WTC11 (cell line): ENCODE measurements at regions not wholly inside any gene's neighbourhood (a gene's known extent, or its start where the extent isn't known, plus 50 kb on each side); places are given as distances from the start of the nearest gene placed in this dataset.

Experiments used
- ATAC-seq: fragments of 200-7000 bp; cut with Tn5 transposase; 2 replicates; pipeline ENCODE4 v1.10.0; 2021; ENCODE audit warnings: mild to moderate bottlenecking, moderate library complexity
- CTCF ChIA-PET: fragments of 300-600 bp; sonication (Branson Sonifier 250); formaldehyde crosslinking; loops from one replicate; lab custom pipeline; 2021; ENCODE audit warnings: antibody characterized with exemption; lab: Charles Lee
- POLR2A ChIA-PET: fragments of 350-600 bp; sonication (Branson Sonifier 250); formaldehyde crosslinking; loops from one replicate; lab custom pipeline; 2021; ENCODE audit warnings: antibody characterized with exemption; lab: Charles Lee
- DNase-seq: peaks from one replicate; pipeline ENCODE4 v3.0.0; 2021; ENCODE audit warnings: low spot score
- H3K27ac Mint-ChIP-seq: 2 replicates; pipeline ENCODE4 v1.8.0; 2021; ENCODE audit warnings: mixed read lengths
- H3K27me3 Mint-ChIP-seq: 2 replicates; pipeline ENCODE4 v1.8.0; 2021; ENCODE audit warnings: low read depth, mild to moderate bottlenecking, moderate library complexity, mixed read lengths
- H3K36me3 Mint-ChIP-seq: 2 replicates; pipeline ENCODE4 v1.8.0; 2021; ENCODE audit warnings: mixed read lengths
- H3K4me1 Mint-ChIP-seq: 2 replicates; pipeline ENCODE4 v1.8.0; 2022; ENCODE audit warnings: mixed read lengths
- H3K4me3 Mint-ChIP-seq: 2 replicates; pipeline ENCODE4 v1.8.0; 2021; ENCODE audit warnings: mild to moderate bottlenecking, moderate library complexity, mixed read lengths
- H3K9me3 Mint-ChIP-seq: 2 replicates; pipeline ENCODE4 v1.8.0; 2021; ENCODE audit warnings: mixed read lengths
- CREM ChIP-seq: sonication (generic); formaldehyde crosslinking; IDR thresholded peaks from 2 replicates; pipeline ENCODE4 v1.8.1; 2022; ENCODE audit warnings: mild to moderate bottlenecking, missing genetic modification reagents, moderate library complexity
- EMX1 ChIP-seq: fragments of 250-450 bp; sonication (Bioruptor Pico); IDR thresholded peaks from 2 replicates; pipeline ENCODE4 v1.8.0; 2021; ENCODE audit warnings: mild to moderate bottlenecking
- ESRRA ChIP-seq: sonication (generic); formaldehyde crosslinking; IDR thresholded peaks from 2 replicates; pipeline ENCODE4 v1.8.1; 2022; ENCODE audit warnings: mild to moderate bottlenecking, missing genetic modification reagents, borderline replicate concordance
- ETV6 ChIP-seq: sonication (generic); formaldehyde crosslinking; IDR thresholded peaks from 2 replicates; pipeline ENCODE4 v1.8.1; 2022; ENCODE audit warnings: mild to moderate bottlenecking, missing genetic modification reagents
- FOXP1 ChIP-seq: sonication (generic); formaldehyde crosslinking; IDR thresholded peaks from 2 replicates; pipeline ENCODE4 v1.8.0; 2022; ENCODE audit warnings: missing genetic modification reagents, mild to moderate bottlenecking, moderate library complexity, borderline replicate concordance
- GRHL2 ChIP-seq: fragments of 250-450 bp; sonication (Bioruptor Pico); IDR thresholded peaks from 2 replicates; pipeline ENCODE4 v1.8.0; 2022; ENCODE audit warnings: mild to moderate bottlenecking, moderate library complexity; ENCODE audit not compliant: insufficient replicate concordance, severe bottlenecking
- HMGA2 ChIP-seq: fragments of 250-450 bp; sonication (Bioruptor Pico); IDR thresholded peaks from 2 replicates; pipeline ENCODE4 v1.4.0; 2021; ENCODE audit warnings: mild to moderate bottlenecking, moderate library complexity
- JAZF1 ChIP-seq: fragments of 250-450 bp; sonication (Bioruptor Pico); IDR thresholded peaks from 2 replicates; pipeline ENCODE4 v1.9.0; 2021; ENCODE audit warnings: moderate library complexity, mild to moderate bottlenecking, inconsistent platforms
- JUN ChIP-seq: sonication (generic); formaldehyde crosslinking; IDR thresholded peaks from 2 replicates; pipeline ENCODE4 v1.8.0; 2023; ENCODE audit warnings: mild to moderate bottlenecking, missing genetic modification reagents
- KAT7 ChIP-seq: sonication (generic); formaldehyde crosslinking; IDR thresholded peaks from 2 replicates; pipeline ENCODE4 v1.8.1; 2023; ENCODE audit warnings: missing genetic modification reagents, mild to moderate bottlenecking, borderline replicate concordance
- MXD4 ChIP-seq: fragments of 250-450 bp; sonication (Bioruptor Pico); IDR thresholded peaks from 2 replicates; pipeline ENCODE4 v1.8.0; 2021; ENCODE audit warnings: mild to moderate bottlenecking, moderate library complexity, borderline replicate concordance
- NFE2L1 ChIP-seq: sonication (generic); formaldehyde crosslinking; IDR thresholded peaks from 2 replicates; pipeline ENCODE4 v1.8.1; 2023; ENCODE audit warnings: missing genetic modification reagents
- NR1H2 ChIP-seq: sonication (generic); formaldehyde crosslinking; IDR thresholded peaks from 2 replicates; pipeline ENCODE4 v1.9.0; 2021; ENCODE audit warnings: mild to moderate bottlenecking, moderate library complexity, missing genetic modification reagents
- PRRX2 ChIP-seq: fragments of 250-450 bp; sonication (Bioruptor Pico); IDR thresholded peaks from 2 replicates; pipeline ENCODE4 v1.8.0; 2021; ENCODE audit warnings: mild to moderate bottlenecking
- SOX15 ChIP-seq: fragments of 250-450 bp; sonication (Bioruptor Pico); IDR thresholded peaks from 2 replicates; pipeline ENCODE4 v1.9.0; 2021; ENCODE audit warnings: mild to moderate bottlenecking
- TEAD4 ChIP-seq: sonication (generic); formaldehyde crosslinking; IDR thresholded peaks from 2 replicates; pipeline ENCODE4 v1.8.0; 2022; ENCODE audit warnings: mild to moderate bottlenecking, missing genetic modification reagents
- TP53 ChIP-seq: sonication (generic); formaldehyde crosslinking; IDR thresholded peaks from 2 replicates; pipeline ENCODE4 v1.8.1; 2023; ENCODE audit warnings: mild to moderate bottlenecking, missing genetic modification reagents
- ZNF121 ChIP-seq: sonication (generic); formaldehyde crosslinking; IDR thresholded peaks from 2 replicates; pipeline ENCODE4 v1.8.0; 2023; ENCODE audit warnings: missing genetic modification reagents
- ZNF138 ChIP-seq: sonication (generic); formaldehyde crosslinking; conservative IDR thresholded peaks from 2 replicates; pipeline ENCODE4 v1.8.1; 2022; ENCODE audit warnings: mild to moderate bottlenecking, moderate library complexity, missing genetic modification reagents
- ZNF317 ChIP-seq: sonication (generic); formaldehyde crosslinking; IDR thresholded peaks from 2 replicates; pipeline ENCODE4 v1.8.1; 2023; ENCODE audit warnings: low read depth, mild to moderate bottlenecking, moderate library complexity, missing genetic modification reagents, borderline replicate concordance
- ZNF416 ChIP-seq: fragments of 250-450 bp; sonication (Bioruptor Pico); IDR thresholded peaks from 2 replicates; pipeline ENCODE4 v1.9.0; 2021; ENCODE audit warnings: mild to moderate bottlenecking, inconsistent platforms
- TF ChIP-seq, protein P1 (sequence below): sonication (generic); formaldehyde crosslinking; IDR thresholded peaks from 2 replicates; pipeline ENCODE4 v1.8.1; 2023; ENCODE audit warnings: mild to moderate bottlenecking, missing genetic modification reagents, moderate library complexity
- TF ChIP-seq, protein P2 (sequence below): sonication (generic); formaldehyde crosslinking; IDR thresholded peaks from 2 replicates; pipeline ENCODE4 v1.8.1; 2022; ENCODE audit warnings: low read depth, missing genetic modification reagents, borderline replicate concordance
- TF ChIP-seq, protein P3 (sequence below): fragments of 250-450 bp; sonication (Bioruptor Pico); IDR thresholded peaks from 2 replicates; pipeline ENCODE4 v2.1.2; 2022; ENCODE audit warnings: mild to moderate bottlenecking, moderate library complexity
- TF ChIP-seq, protein P4 (sequence below): sonication (generic); formaldehyde crosslinking; IDR thresholded peaks from 2 replicates; pipeline ENCODE4 v1.8.0; 2023; ENCODE audit warnings: missing genetic modification reagents
- TF ChIP-seq, protein P5 (sequence below): sonication (generic); formaldehyde crosslinking; IDR thresholded peaks from 2 replicates; pipeline ENCODE4 v1.8.0; 2022; ENCODE audit warnings: mild to moderate bottlenecking, missing genetic modification reagents
- TF ChIP-seq, protein P6 (sequence below): fragments of 250-450 bp; sonication (Bioruptor Pico); IDR thresholded peaks from 2 replicates; pipeline ENCODE4 v1.9.0; 2021; ENCODE audit warnings: mild to moderate bottlenecking

DNA sequence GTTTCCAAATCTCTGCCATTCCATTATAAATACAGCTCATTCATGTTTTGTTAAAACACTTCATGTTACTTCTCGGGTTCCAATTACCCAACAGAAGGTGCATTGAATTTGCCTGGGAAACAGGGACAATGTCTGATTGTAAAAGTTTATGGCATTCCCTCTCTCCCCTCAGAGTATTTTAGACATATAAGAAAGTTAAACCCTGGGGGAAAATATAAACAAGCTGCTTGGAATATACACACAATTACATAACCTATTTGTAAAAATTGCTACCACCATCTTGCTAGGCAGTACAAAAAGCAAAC, 60.0 kb downstream of the BTG1 start:
- H3K27me3 Mint-ChIP-seq = no peaks in the 10 kb centered on the region
- CTCF ChIA-PET = no interaction called here
- H3K36me3 Mint-ChIP-seq = no peaks in the 10 kb centered on the region
- H3K27ac Mint-ChIP-seq = no peak overlapping the region
- ATAC-seq (no peak), DNase-seq (no peak)
- H3K4me1 Mint-ChIP-seq = peaks cover 4% of the 10 kb centered on the region
- H3K4me3 Mint-ChIP-seq = no peak overlapping the region
- H3K9me3 Mint-ChIP-seq = no peaks in the 10 kb centered on the region
- no peak for TF ChIP-seq PRRX2 (CRISPR knock-in tag)
- TF ChIP-seq TP53 (CRISPR knock-in tag) = no peak
- no peak for TF ChIP-seq JAZF1
- no peak for TF ChIP-seq FOXP1 (CRISPR knock-in tag)
- no peak for TF ChIP-seq ETV6 (CRISPR knock-in tag)
- TF ChIP-seq SOX15 (CRISPR knock-in tag) = no peak
- no peak for TF ChIP-seq NFE2L1
- no peak for TF ChIP-seq MXD4 (CRISPR knock-in tag)
- TF ChIP-seq ESRRA (CRISPR knock-in tag) = no peak
- TF ChIP-seq HMGA2 (CRISPR knock-in tag) = no peak
- no peak for TF ChIP-seq EMX1
- TF ChIP-seq CREM (CRISPR knock-in tag) = no peak
- TF ChIP-seq, protein P1, sequence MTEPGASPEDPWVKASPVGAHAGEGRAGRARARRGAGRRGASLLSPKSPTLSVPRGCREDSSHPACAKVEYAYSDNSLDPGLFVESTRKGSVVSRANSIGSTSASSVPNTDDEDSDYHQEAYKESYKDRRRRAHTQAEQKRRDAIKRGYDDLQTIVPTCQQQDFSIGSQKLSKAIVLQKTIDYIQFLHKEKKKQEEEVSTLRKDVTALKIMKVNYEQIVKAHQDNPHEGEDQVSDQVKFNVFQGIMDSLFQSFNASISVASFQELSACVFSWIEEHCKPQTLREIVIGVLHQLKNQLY (CRISPR knock-in tag) = no peak
- TF ChIP-seq, protein P2, sequence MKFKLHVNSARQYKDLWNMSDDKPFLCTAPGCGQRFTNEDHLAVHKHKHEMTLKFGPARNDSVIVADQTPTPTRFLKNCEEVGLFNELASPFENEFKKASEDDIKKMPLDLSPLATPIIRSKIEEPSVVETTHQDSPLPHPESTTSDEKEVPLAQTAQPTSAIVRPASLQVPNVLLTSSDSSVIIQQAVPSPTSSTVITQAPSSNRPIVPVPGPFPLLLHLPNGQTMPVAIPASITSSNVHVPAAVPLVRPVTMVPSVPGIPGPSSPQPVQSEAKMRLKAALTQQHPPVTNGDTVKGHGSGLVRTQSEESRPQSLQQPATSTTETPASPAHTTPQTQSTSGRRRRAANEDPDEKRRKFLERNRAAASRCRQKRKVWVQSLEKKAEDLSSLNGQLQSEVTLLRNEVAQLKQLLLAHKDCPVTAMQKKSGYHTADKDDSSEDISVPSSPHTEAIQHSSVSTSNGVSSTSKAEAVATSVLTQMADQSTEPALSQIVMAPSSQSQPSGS (CRISPR knock-in tag) = no peak
- no peak for TF ChIP-seq ZNF416
- no peak for TF ChIP-seq ZNF317 (CRISPR knock-in tag)
- TF ChIP-seq ZNF121 (CRISPR knock-in tag) = no peak
- POLR2A ChIA-PET = no interaction called here

DNA sequence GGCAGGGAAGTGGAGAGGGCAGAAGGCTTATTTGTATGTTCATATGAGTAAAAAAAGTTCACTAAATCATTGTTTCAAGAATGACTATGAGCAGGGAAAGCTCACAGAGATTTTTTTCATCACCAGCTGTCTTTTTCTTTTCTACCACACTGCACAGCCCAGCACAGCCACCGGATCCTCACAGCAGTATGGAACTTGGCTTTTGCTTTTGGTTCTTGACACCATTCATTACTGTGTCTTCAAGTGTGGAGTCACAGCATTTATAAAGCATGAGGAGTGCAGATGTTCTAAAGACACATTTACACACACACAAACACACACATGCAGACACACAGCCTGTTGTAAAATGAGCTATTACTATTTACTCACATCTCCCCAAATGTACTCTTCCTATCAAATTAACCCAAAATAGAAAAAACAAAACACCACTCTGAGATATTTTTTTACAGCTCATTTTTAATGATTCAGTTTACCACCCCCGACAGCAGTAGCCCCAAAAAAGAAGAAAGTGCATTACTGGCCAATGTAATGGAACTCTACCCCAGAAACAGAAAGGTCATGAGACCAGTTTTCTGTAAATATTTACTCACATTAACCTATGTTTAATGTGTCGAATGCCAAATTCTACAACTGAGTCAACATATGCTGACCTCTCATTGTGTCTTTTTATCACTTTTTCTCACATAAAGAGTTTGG, 60.5 kb downstream of the BTG1 start:
- no peaks in the 10 kb centered on the region for H3K9me3 Mint-ChIP-seq
- no peak overlapping the region for H3K27ac Mint-ChIP-seq
- H3K36me3 Mint-ChIP-seq = no peaks in the 10 kb centered on the region
- no peaks in the 10 kb centered on the region for H3K27me3 Mint-ChIP-seq
- CTCF ChIA-PET = no interaction called here
- TF ChIP-seq, protein P3, sequence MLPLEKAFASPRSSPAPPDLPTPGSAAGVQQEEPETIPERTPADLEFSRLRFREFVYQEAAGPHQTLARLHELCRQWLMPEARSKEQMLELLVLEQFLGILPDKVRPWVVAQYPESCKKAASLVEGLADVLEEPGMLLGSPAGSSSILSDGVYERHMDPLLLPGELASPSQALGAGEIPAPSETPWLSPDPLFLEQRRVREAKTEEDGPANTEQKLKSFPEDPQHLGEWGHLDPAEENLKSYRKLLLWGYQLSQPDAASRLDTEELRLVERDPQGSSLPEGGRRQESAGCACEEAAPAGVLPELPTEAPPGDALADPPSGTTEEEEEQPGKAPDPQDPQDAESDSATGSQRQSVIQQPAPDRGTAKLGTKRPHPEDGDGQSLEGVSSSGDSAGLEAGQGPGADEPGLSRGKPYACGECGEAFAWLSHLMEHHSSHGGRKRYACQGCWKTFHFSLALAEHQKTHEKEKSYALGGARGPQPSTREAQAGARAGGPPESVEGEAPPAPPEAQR = no peak
- no peak for TF ChIP-seq CREM (CRISPR knock-in tag)
- TF ChIP-seq ZNF138 (CRISPR knock-in tag) = no peak
- TF ChIP-seq JUN = no peak
- TF ChIP-seq GRHL2 (CRISPR knock-in tag) = no peak
- TF ChIP-seq, all 79 proteins: peak for 0
- ATAC-seq (no peak), DNase-seq (no peak)
- H3K4me3 Mint-ChIP-seq = no peak overlapping the region
- POLR2A ChIA-PET = no interaction called here
- peaks cover 7% of the 10 kb centered on the region for H3K4me1 Mint-ChIP-seq

DNA sequence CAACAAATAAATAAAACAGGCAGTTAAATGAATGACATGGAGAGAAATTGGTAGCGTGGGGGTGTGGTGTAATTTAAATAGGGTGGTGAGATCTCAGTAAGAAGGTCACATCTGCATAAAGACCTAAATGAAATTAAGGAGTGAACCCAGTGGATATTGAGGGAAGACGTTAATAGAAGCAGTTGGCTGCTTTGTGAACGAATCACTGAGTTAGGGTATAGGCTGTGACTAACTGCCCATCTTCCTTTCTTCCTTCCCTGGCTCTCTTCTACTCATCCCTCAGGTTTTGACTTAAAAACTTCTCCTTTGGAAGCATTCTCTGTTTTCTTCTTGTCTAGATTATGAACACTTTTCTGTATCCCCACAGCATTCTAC, 64.7 kb downstream of the BTG1 start:
- Mint-ChIP-seq H3K27ac (no peak overlapping the region), H3K4me1 (peaks cover 7% of the 10 kb centered on the region), H3K9me3 (no peaks in the 10 kb centered on the region), H3K36me3 (no peaks in the 10 kb centered on the region), H3K27me3 (no peaks in the 10 kb centered on the region), H3K4me3 (no peak overlapping the region)
- ChIA-PET POLR2A (no interaction called here), CTCF (no interaction called here)
- DNase-seq = no peak
- ATAC-seq = no peak
- TF ChIP-seq NR1H2 (CRISPR knock-in tag) (no peak), CREM (CRISPR knock-in tag) (no peak), KAT7 (CRISPR knock-in tag) (no peak), TEAD4 (no peak)
- TF ChIP-seq, protein P4, sequence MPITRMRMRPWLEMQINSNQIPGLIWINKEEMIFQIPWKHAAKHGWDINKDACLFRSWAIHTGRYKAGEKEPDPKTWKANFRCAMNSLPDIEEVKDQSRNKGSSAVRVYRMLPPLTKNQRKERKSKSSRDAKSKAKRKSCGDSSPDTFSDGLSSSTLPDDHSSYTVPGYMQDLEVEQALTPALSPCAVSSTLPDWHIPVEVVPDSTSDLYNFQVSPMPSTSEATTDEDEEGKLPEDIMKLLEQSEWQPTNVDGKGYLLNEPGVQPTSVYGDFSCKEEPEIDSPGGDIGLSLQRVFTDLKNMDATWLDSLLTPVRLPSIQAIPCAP (CRISPR knock-in tag) = no peak
- TF ChIP-seq, protein P5, sequence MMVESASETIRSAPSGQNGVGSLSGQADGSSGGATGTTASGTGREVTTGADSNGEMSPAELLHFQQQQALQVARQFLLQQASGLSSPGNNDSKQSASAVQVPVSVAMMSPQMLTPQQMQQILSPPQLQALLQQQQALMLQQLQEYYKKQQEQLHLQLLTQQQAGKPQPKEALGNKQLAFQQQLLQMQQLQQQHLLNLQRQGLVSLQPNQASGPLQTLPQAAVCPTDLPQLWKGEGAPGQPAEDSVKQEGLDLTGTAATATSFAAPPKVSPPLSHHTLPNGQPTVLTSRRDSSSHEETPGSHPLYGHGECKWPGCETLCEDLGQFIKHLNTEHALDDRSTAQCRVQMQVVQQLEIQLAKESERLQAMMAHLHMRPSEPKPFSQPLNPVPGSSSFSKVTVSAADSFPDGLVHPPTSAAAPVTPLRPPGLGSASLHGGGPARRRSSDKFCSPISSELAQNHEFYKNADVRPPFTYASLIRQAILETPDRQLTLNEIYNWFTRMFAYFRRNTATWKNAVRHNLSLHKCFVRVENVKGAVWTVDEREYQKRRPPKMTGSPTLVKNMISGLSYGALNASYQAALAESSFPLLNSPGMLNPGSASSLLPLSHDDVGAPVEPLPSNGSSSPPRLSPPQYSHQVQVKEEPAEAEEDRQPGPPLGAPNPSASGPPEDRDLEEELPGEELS (CRISPR knock-in tag) = no peak
- TF ChIP-seq, protein P2 (CRISPR knock-in tag) = no peak
- TF ChIP-seq, protein P6, sequence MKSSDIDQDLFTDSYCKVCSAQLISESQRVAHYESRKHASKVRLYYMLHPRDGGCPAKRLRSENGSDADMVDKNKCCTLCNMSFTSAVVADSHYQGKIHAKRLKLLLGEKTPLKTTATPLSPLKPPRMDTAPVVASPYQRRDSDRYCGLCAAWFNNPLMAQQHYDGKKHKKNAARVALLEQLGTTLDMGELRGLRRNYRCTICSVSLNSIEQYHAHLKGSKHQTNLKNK (CRISPR knock-in tag) = no peak
